ENCODE measurements at regions not wholly inside any gene's neighbourhood (a gene's known extent, or its start where the extent isn't known, plus 50 kb on each side); places are given as distances from the start of the nearest gene placed in this dataset.

DNA sequence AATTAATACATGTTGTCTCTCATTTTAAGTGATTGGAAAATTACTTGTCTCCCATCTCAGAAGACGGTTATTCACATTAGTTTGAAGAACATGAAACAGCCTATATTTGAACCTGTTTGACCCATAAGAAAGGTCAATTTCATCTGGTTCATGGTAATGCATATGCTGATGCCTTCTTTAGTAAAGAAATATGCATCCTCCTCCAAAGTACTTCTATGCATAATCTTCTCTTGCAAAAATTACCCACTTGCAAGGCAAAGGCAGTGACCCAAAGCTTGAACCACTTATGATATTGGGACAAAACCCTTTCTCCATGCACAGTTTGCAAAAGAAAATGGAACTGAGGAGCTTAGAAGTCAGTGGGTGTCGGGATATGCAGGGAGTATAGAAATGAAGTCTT lies 65.4 kb upstream of the IRX1 start:
- TF ChIP-seq, protein P1, sequence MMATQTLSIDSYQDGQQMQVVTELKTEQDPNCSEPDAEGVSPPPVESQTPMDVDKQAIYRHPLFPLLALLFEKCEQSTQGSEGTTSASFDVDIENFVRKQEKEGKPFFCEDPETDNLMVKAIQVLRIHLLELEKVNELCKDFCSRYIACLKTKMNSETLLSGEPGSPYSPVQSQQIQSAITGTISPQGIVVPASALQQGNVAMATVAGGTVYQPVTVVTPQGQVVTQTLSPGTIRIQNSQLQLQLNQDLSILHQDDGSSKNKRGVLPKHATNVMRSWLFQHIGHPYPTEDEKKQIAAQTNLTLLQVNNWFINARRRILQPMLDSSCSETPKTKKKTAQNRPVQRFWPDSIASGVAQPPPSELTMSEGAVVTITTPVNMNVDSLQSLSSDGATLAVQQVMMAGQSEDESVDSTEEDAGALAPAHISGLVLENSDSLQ (IDR thresholded peaks at IDR 0.05): no peak
- TF ChIP-seq HDGF (IDR thresholded peaks at IDR 0.05; ENCODE audit: borderline replicate concordance) (no peak), NFRKB (IDR thresholded peaks at IDR 0.05) (no peak), ELF4 (IDR thresholded peaks at IDR 0.05) (no peak)
- POLR2A ChIA-PET: no interaction called here
- CTCF ChIA-PET: no interaction called here
- DNase-seq (ENCODE audit: extremely low spot score): no peak

GRCh38 chr5:3526551-3527185 lies 69.0 kb upstream of the IRX1 start:
- ChIA-PET CTCF (interaction anchor here (0.6 kb wide), 1 partner anchor 9 kb away, joined by 4 read pairs; no protein-coding TSS in a partner anchor), POLR2A (no interaction called here)
- no peak for TF ChIP-seq FOXM1 (IDR thresholded peaks at IDR 0.05; ENCODE audit: borderline replicate concordance)
- TF ChIP-seq, protein P1 (IDR thresholded peaks at IDR 0.05): no peak
- TF ChIP-seq FOXK2 (IDR thresholded peaks at IDR 0.05): no peak
- no peak for TF ChIP-seq FOXA1 (IDR thresholded peaks at IDR 0.05)
- TF ChIP-seq CTBP1 (IDR thresholded peaks at IDR 0.05; ENCODE audit: borderline replicate concordance): no peak
- TF ChIP-seq HDGF (IDR thresholded peaks at IDR 0.05; ENCODE audit: borderline replicate concordance): no peak
- no peak for TF ChIP-seq NFRKB (IDR thresholded peaks at IDR 0.05)
- TF ChIP-seq ELF4 (IDR thresholded peaks at IDR 0.05): no peak
- no peak for TF ChIP-seq SP1 (IDR thresholded peaks at IDR 0.05)
- TF ChIP-seq TARDBP (IDR thresholded peaks at IDR 0.05): no peak
- TF ChIP-seq LEF1 (IDR thresholded peaks at IDR 0.05; ENCODE audit: borderline replicate concordance): no peak
- TF ChIP-seq ZNF384 (IDR thresholded peaks at IDR 0.05): no peak
- TF ChIP-seq L3MBTL2 (conservative IDR thresholded peaks at IDR 0.05): no peak
- no peak for TF ChIP-seq BHLHE40 (IDR thresholded peaks at IDR 0.05; ENCODE audit: borderline replicate concordance)
- TF ChIP-seq ARNT (IDR thresholded peaks at IDR 0.05): no peak
- no peak for TF ChIP-seq SUZ12 (IDR thresholded peaks at IDR 0.05)
- DNase-seq (ENCODE audit: extremely low spot score): no peak

DNA sequence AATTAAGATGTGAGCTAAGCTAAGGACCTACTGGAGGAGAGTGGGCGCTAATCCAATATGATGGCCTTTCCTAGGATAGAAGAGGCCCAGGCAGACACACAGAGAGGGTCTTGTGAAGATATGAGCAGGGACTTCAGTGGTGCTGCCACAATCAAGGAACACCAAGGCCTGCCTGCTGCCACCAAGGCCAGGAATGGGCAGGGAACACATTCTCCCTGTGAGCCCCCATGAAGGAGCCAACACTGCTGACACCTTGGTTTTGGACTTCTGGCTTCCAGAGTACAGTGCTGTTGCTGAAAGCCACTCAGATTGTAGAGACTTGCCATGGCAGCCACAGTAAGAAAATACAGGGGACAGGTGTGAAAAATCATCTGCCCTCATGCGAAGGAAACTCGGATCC lies 73.1 kb upstream of the IRX1 start:
- CTCF ChIA-PET: no interaction called here
- POLR2A ChIA-PET: no interaction called here

GRCh38 chr5:3518576-3518975 lies 77.1 kb upstream of the IRX1 start:
- CTCF ChIA-PET: no interaction called here
- DNase-seq (ENCODE audit: extremely low spot score): no peak
- TF ChIP-seq FOXM1 (IDR thresholded peaks at IDR 0.05; ENCODE audit: borderline replicate concordance) (no peak), ELF4 (IDR thresholded peaks at IDR 0.05) (no peak), ZNF384 (IDR thresholded peaks at IDR 0.05) (no peak), FOXK2 (IDR thresholded peaks at IDR 0.05) (no peak), BHLHE40 (IDR thresholded peaks at IDR 0.05; ENCODE audit: borderline replicate concordance) (no peak), SUZ12 (IDR thresholded peaks at IDR 0.05) (no peak), ARNT (IDR thresholded peaks at IDR 0.05) (no peak), HDGF (IDR thresholded peaks at IDR 0.05; ENCODE audit: borderline replicate concordance) (no peak)
- POLR2A ChIA-PET: no interaction called here

More for the DNA sequence above, 73.1 kb upstream of the IRX1 start:
- TF ChIP-seq HDGF (IDR thresholded peaks at IDR 0.05; ENCODE audit: borderline replicate concordance): no peak
- TF ChIP-seq SUZ12 (IDR thresholded peaks at IDR 0.05): no peak
- TF ChIP-seq BHLHE40 (IDR thresholded peaks at IDR 0.05; ENCODE audit: borderline replicate concordance): no peak
- TF ChIP-seq L3MBTL2 (conservative IDR thresholded peaks at IDR 0.05): no peak
- TF ChIP-seq FOXA1 (IDR thresholded peaks at IDR 0.05): no peak
- TF ChIP-seq ARNT (IDR thresholded peaks at IDR 0.05): no peak
- TF ChIP-seq FOXK2 (IDR thresholded peaks at IDR 0.05): no peak
- no peak for TF ChIP-seq NFRKB (IDR thresholded peaks at IDR 0.05)
- TF ChIP-seq TARDBP (IDR thresholded peaks at IDR 0.05): no peak
- no peak for TF ChIP-seq ELF4 (IDR thresholded peaks at IDR 0.05)
- no peak for TF ChIP-seq SP1 (IDR thresholded peaks at IDR 0.05)
- no peak for DNase-seq (ENCODE audit: extremely low spot score)

DNA sequence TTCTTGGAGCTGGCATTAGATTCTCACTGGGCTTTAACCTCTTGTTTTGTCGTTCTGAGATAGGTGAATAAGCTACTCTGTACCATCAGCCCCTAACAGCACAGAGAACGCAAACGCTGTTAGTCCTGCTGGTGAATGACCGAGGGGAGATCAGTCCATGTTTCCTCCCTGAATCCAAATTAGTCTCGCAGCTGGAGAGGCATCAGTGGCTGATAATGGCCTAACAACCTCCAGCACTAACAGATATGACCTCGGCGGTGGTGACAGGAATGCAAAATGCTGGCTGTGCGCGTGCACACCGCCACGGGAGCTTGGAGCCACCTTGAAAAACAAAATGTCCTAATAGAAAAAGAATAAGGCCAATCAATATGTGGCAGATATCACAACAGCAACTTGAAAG lies 77.6 kb upstream of the IRX1 start:
- CTCF ChIA-PET: no interaction called here
- DNase-seq (ENCODE audit: extremely low spot score): no peak
- no peak for TF ChIP-seq TARDBP (IDR thresholded peaks at IDR 0.05)
- TF ChIP-seq L3MBTL2 (conservative IDR thresholded peaks at IDR 0.05): no peak
- TF ChIP-seq HDGF (IDR thresholded peaks at IDR 0.05; ENCODE audit: borderline replicate concordance): no peak
- no peak for TF ChIP-seq ZNF384 (IDR thresholded peaks at IDR 0.05)
- TF ChIP-seq NFRKB (IDR thresholded peaks at IDR 0.05): no peak
- TF ChIP-seq LEF1 (IDR thresholded peaks at IDR 0.05; ENCODE audit: borderline replicate concordance): no peak
- TF ChIP-seq FOXK2 (IDR thresholded peaks at IDR 0.05): no peak
- no peak for TF ChIP-seq FOXM1 (IDR thresholded peaks at IDR 0.05; ENCODE audit: borderline replicate concordance)
- TF ChIP-seq CTBP1 (IDR thresholded peaks at IDR 0.05; ENCODE audit: borderline replicate concordance): no peak
- no peak for TF ChIP-seq BHLHE40 (IDR thresholded peaks at IDR 0.05; ENCODE audit: borderline replicate concordance)
- no peak for TF ChIP-seq SUZ12 (IDR thresholded peaks at IDR 0.05)
- POLR2A ChIA-PET: no interaction called here

- POLR2A ChIA-PET: no interaction called here
These were observed 78.3 kb upstream of the IRX1 start for GRCh38 chr5:3517348-3517747.

More at GRCh38 chr5:3517348-3517747, 78.3 kb upstream of the IRX1 start:
- CTCF ChIA-PET: no interaction called here
- TF ChIP-seq NFRKB (IDR thresholded peaks at IDR 0.05) (no peak), FOXA1 (IDR thresholded peaks at IDR 0.05) (no peak), ZNF384 (IDR thresholded peaks at IDR 0.05) (no peak), ARNT (IDR thresholded peaks at IDR 0.05) (no peak), L3MBTL2 (conservative IDR thresholded peaks at IDR 0.05) (no peak), TARDBP (IDR thresholded peaks at IDR 0.05) (no peak), LEF1 (IDR thresholded peaks at IDR 0.05; ENCODE audit: borderline replicate concordance) (no peak), SUZ12 (IDR thresholded peaks at IDR 0.05) (no peak), FOXM1 (IDR thresholded peaks at IDR 0.05; ENCODE audit: borderline replicate concordance) (no peak), FOXK2 (IDR thresholded peaks at IDR 0.05) (no peak), SP1 (IDR thresholded peaks at IDR 0.05) (no peak), HDGF (IDR thresholded peaks at IDR 0.05; ENCODE audit: borderline replicate concordance) (no peak), ELF4 (IDR thresholded peaks at IDR 0.05) (no peak)
- TF ChIP-seq, protein P1 (IDR thresholded peaks at IDR 0.05): no peak
- no peak for DNase-seq (ENCODE audit: extremely low spot score)

All from HEK293T (cell line).